ENCODE measurements at regions not wholly inside any gene's neighbourhood (a gene's known extent, or its start where the extent isn't known, plus 50 kb on each side); places are given as distances from the start of the nearest gene placed in this dataset.

- H3K4me2 ChIP-seq: no peak overlapping the region
- peaks cover 28% of the 10 kb centered on the region for H3K4me1 ChIP-seq
- no peaks in the 10 kb centered on the region for H3K9me3 ChIP-seq
- TF ChIP-seq Cebpa-rat (IDR thresholded peaks at IDR 0.05): no peak
- no peak overlapping the region for H3K27ac ChIP-seq
- H3K9ac ChIP-seq: no peak overlapping the region
- no peaks in the 10 kb centered on the region for H3K36me3 ChIP-seq
- no peak overlapping the region for H3K4me3 ChIP-seq
- H3K27me3 ChIP-seq: no peaks in the 10 kb centered on the region
- H4K20me1 ChIP-seq: no peaks in the 10 kb centered on the region
Observed at GRCh38 chr6:91715171-91715805, 1128.4 kb upstream of the MAP3K7 start.

GRCh38 chr6:91713911-91714310 is 1127.0 kb upstream of the MAP3K7 start:
- H3K9ac ChIP-seq: no peak overlapping the region
- no peaks in the 10 kb centered on the region for H3K36me3 ChIP-seq
- peaks cover 15% of the 10 kb centered on the region for H3K4me1 ChIP-seq
- no peaks in the 10 kb centered on the region for H4K20me1 ChIP-seq
- TF ChIP-seq Cebpa-rat (IDR thresholded peaks at IDR 0.05): no peak
- H3K9me3 ChIP-seq: no peaks in the 10 kb centered on the region
- no peak overlapping the region for H3K4me2 ChIP-seq
- no peak overlapping the region for H3K4me3 ChIP-seq
- H3K27ac ChIP-seq: no peak overlapping the region
- H3K27me3 ChIP-seq: no peaks in the 10 kb centered on the region

GRCh38 chr6:91711518-91711917 is 1124.6 kb upstream of the MAP3K7 start:
- no peak overlapping the region for H3K27ac ChIP-seq
- H3K4me2 ChIP-seq: no peak overlapping the region
- no peaks in the 10 kb centered on the region for H3K4me1 ChIP-seq
- H3K9me3 ChIP-seq: no peaks in the 10 kb centered on the region
- no peak for TF ChIP-seq Cebpa-rat (IDR thresholded peaks at IDR 0.05)
- H3K36me3 ChIP-seq: no peaks in the 10 kb centered on the region
- H3K9ac ChIP-seq: no peak overlapping the region
- no peak overlapping the region for H3K4me3 ChIP-seq
- H3K27me3 ChIP-seq: no peaks in the 10 kb centered on the region
- no peaks in the 10 kb centered on the region for H4K20me1 ChIP-seq

GRCh38 chr6:91710342-91710741 is 1123.5 kb upstream of the MAP3K7 start:
- Histone ChIP-seq H3K36me3 (no peaks in the 10 kb centered on the region), H3K4me2 (no peak overlapping the region), H3K4me1 (peaks cover 7% of the 10 kb centered on the region; the same call in 1 of the 2 replicates), H3K27ac (no peak overlapping the region), H3K9ac (no peak overlapping the region), H4K20me1 (no peaks in the 10 kb centered on the region), H3K27me3 (no peaks in the 10 kb centered on the region), H3K4me3 (no peak overlapping the region), H3K9me3 (no peaks in the 10 kb centered on the region)
- TF ChIP-seq Cebpa-rat (IDR thresholded peaks at IDR 0.05): no peak

GRCh38 chr6:91708534-91708933 is 1121.7 kb upstream of the MAP3K7 start:
- no peak overlapping the region for H3K4me3 ChIP-seq
- H3K4me2 ChIP-seq: no peak overlapping the region
- H4K20me1 ChIP-seq: no peaks in the 10 kb centered on the region
- H3K9ac ChIP-seq: no peak overlapping the region
- no peaks in the 10 kb centered on the region for H3K27me3 ChIP-seq
- H3K4me1 ChIP-seq: peaks cover 19% of the 10 kb centered on the region; the same call in 1 of the 2 replicates
- H3K9me3 ChIP-seq: no peaks in the 10 kb centered on the region
- no peak overlapping the region for H3K27ac ChIP-seq
- H3K36me3 ChIP-seq: no peaks in the 10 kb centered on the region
- no peak for TF ChIP-seq Cebpa-rat (IDR thresholded peaks at IDR 0.05)

- Histone ChIP-seq H3K4me2 (no peak overlapping the region), H3K27me3 (no peaks in the 10 kb centered on the region), H3K27ac (no peak overlapping the region), H3K9ac (no peak overlapping the region), H3K4me3 (no peak overlapping the region), H3K36me3 (no peaks in the 10 kb centered on the region), H4K20me1 (no peaks in the 10 kb centered on the region), H3K4me1 (peaks cover 19% of the 10 kb centered on the region; the same call in 1 of the 2 replicates), H3K9me3 (0 out of 2 replicates have a peak, but pooled peaks cover 5% of the 10 kb centered on the region)
- no peak for TF ChIP-seq Cebpa-rat (IDR thresholded peaks at IDR 0.05)
Observed at GRCh38 chr6:91705646-91706045, 1118.8 kb upstream of the MAP3K7 start.

- H3K4me3 ChIP-seq: no peak overlapping the region
- H3K4me2 ChIP-seq: 0 out of 2 replicates have a peak overlapping the region, but pooled peaks have one; percentile 6
Observed at GRCh38 chr6:91704531-91704930, 1117.7 kb upstream of the MAP3K7 start.

GRCh38 chr6:91697010-91697695 is 1110.3 kb upstream of the MAP3K7 start:
- H3K4me3 ChIP-seq: no peak overlapping the region
- TF ChIP-seq Cebpa-rat (IDR thresholded peaks at IDR 0.05): no peak
- H3K4me1 ChIP-seq: no peaks in the 10 kb centered on the region
- no peaks in the 10 kb centered on the region for H3K27me3 ChIP-seq
- no peak overlapping the region for H3K4me2 ChIP-seq
- H3K9ac ChIP-seq: no peak overlapping the region
- no peaks in the 10 kb centered on the region for H3K9me3 ChIP-seq
- no peak overlapping the region for H3K27ac ChIP-seq
- H3K36me3 ChIP-seq: no peaks in the 10 kb centered on the region
- no peaks in the 10 kb centered on the region for H4K20me1 ChIP-seq

More at GRCh38 chr6:91704531-91704930, 1117.7 kb upstream of the MAP3K7 start:
- no peak for TF ChIP-seq Cebpa-rat (IDR thresholded peaks at IDR 0.05)
- 0 out of 2 replicates have a peak, but pooled peaks cover 5% of the 10 kb centered on the region for H3K9me3 ChIP-seq
- no peaks in the 10 kb centered on the region for H3K27me3 ChIP-seq
- H3K27ac ChIP-seq: no peak overlapping the region
- H4K20me1 ChIP-seq: no peaks in the 10 kb centered on the region
- H3K9ac ChIP-seq: no peak overlapping the region
- H3K36me3 ChIP-seq: no peaks in the 10 kb centered on the region
- H3K4me1 ChIP-seq: peaks cover 19% of the 10 kb centered on the region; the same call in 1 of the 2 replicates

- Histone ChIP-seq H3K9ac (no peak overlapping the region), H4K20me1 (no peaks in the 10 kb centered on the region), H3K4me2 (no peak overlapping the region), H3K9me3 (no peaks in the 10 kb centered on the region), H3K36me3 (no peaks in the 10 kb centered on the region), H3K27ac (no peak overlapping the region), H3K4me1 (no peaks in the 10 kb centered on the region), H3K4me3 (no peak overlapping the region), H3K27me3 (no peaks in the 10 kb centered on the region)
- TF ChIP-seq Cebpa-rat (IDR thresholded peaks at IDR 0.05): no peak
Observed at GRCh38 chr6:91695221-91695620, 1108.3 kb upstream of the MAP3K7 start.

GRCh38 chr6:91694016-91694654 is 1107.3 kb upstream of the MAP3K7 start:
- TF ChIP-seq Cebpa-rat (IDR thresholded peaks at IDR 0.05): no peak
- no peaks in the 10 kb centered on the region for H3K9me3 ChIP-seq

More at GRCh38 chr6:91694016-91694654, 1107.3 kb upstream of the MAP3K7 start:
- no peaks in the 10 kb centered on the region for H3K4me1 ChIP-seq
- no peaks in the 10 kb centered on the region for H4K20me1 ChIP-seq
- no peak overlapping the region for H3K4me2 ChIP-seq
- H3K27ac ChIP-seq: no peak overlapping the region
- H3K36me3 ChIP-seq: no peaks in the 10 kb centered on the region
- no peak overlapping the region for H3K4me3 ChIP-seq
- no peak overlapping the region for H3K9ac ChIP-seq
- H3K27me3 ChIP-seq: no peaks in the 10 kb centered on the region

All from BLaER1 (cell line).